PFSK-1 (cell line): ENCODE measurements at regions not wholly inside any gene's neighbourhood (a gene's known extent, or its start where the extent isn't known, plus 50 kb on each side); places are given as distances from the start of the nearest gene placed in this dataset.

Source experiments
- FOXP2 ChIP-seq: optimal IDR thresholded peaks from 2 replicates; pipeline ENCODE3; 2011; ENCODE audit warnings: borderline replicate concordance, control low read depth, inconsistent platforms; ENCODE audit not compliant: insufficient read depth; ENCODE audit errors: extremely low read length, extremely low read depth
- POLR2AphosphoS5 ChIP-seq: IDR thresholded peaks from 2 replicates; pipeline ENCODE4 v1.6.1; 2012; ENCODE audit warnings: low read depth, mild to moderate bottlenecking, control low read depth, low read length, moderate library complexity
- REST ChIP-seq, 2 experiments: IDR thresholded peaks; 2 replicates each; pipeline versions ENCODE4 v1.6.1 to v1.8.0; 2011 to 2012; ENCODE audit warnings: low read depth in 2 of 2, low read length in 2 of 2, control low read depth in 1 of 2, inconsistent platforms in 1 of 2, mild to moderate bottlenecking in 1 of 2, moderate library complexity in 1 of 2; ENCODE audit not compliant: insufficient read depth in 1 of 2
- SIN3A ChIP-seq: IDR thresholded peaks from 2 replicates; pipeline ENCODE4 v1.6.1; 2012; ENCODE audit warnings: mild to moderate bottlenecking, low read length, moderate library complexity, borderline replicate concordance; ENCODE audit not compliant: insufficient read depth
- TAF1 ChIP-seq: IDR thresholded peaks from 2 replicates; pipeline ENCODE4 v1.6.1; 2012; ENCODE audit warnings: low read length, control low read depth, borderline replicate concordance; ENCODE audit not compliant: insufficient read depth

GRCh38 chr10:9596368-9596920 lies 1421.2 kb upstream of the CELF2 start:
- TF ChIP-seq SIN3A (no peak), TAF1 (no peak), REST (IDR thresholded peaks at IDR 0.05; ENCODE audit: insufficient read depth in 1 of 2, low read depth in 2 of 2, low read length in 2 of 2) (no peak), POLR2AphosphoS5 (no peak), FOXP2 (no peak)

- no peak for TF ChIP-seq REST (IDR thresholded peaks at IDR 0.05; ENCODE audit: insufficient read depth in 1 of 2, low read depth in 2 of 2, low read length in 2 of 2)
- TF ChIP-seq POLR2AphosphoS5: no peak
- no peak for TF ChIP-seq SIN3A
- TF ChIP-seq TAF1: no peak
- no peak for TF ChIP-seq FOXP2
Measured at GRCh38 chr10:9602998-9603397, 1414.7 kb upstream of the CELF2 start.

GRCh38 chr10:9603972-9604371 lies 1413.7 kb upstream of the CELF2 start:
- TF ChIP-seq POLR2AphosphoS5 (no peak), FOXP2 (no peak), TAF1 (no peak), SIN3A (no peak), REST (IDR thresholded peaks at IDR 0.05; ENCODE audit: insufficient read depth in 1 of 2, low read depth in 2 of 2, low read length in 2 of 2) (no peak)

GRCh38 chr10:9605231-9605630 lies 1412.4 kb upstream of the CELF2 start:
- TF ChIP-seq POLR2AphosphoS5: no peak

GRCh38 chr10:9608602-9609001 lies 1409.1 kb upstream of the CELF2 start:
- no peak for TF ChIP-seq POLR2AphosphoS5
- no peak for TF ChIP-seq FOXP2
- no peak for TF ChIP-seq SIN3A
- no peak for TF ChIP-seq TAF1
- TF ChIP-seq REST (IDR thresholded peaks at IDR 0.05; ENCODE audit: insufficient read depth in 1 of 2, low read depth in 2 of 2, low read length in 2 of 2): no peak
